ENCODE measurements at regions not wholly inside any gene's neighbourhood (a gene's known extent, or its start where the extent isn't known, plus 50 kb on each side); places are given as distances from the start of the nearest gene placed in this dataset.

GRCh38 chr17:53273126-53273525, 549.6 kb upstream of the KIF2B start:
- no peak for TF ChIP-seq EZH2 (IDR thresholded peaks at IDR 0.05; ENCODE audit: low read length, missing control alignments)
- Histone ChIP-seq H2AFZ (ENCODE audit: low read length) (no peak overlapping the region), H3K27me3 (ENCODE audit: control insufficient read depth, insufficient read depth, low read length) (no peaks in the 10 kb centered on the region), H3K4me2 (ENCODE audit: extremely low read depth, insufficient read depth, low read length) (no peak overlapping the region), H3K79me2 (ENCODE audit: control insufficient read depth, insufficient read depth, low read length) (no peaks in the 10 kb centered on the region), H3K4me1 (ENCODE audit: control insufficient read depth, extremely low read depth, insufficient read depth, low read length) (no peaks in the 10 kb centered on the region), H3K4me3 (replicated peaks in 1 of 4; ENCODE audit: control extremely low read depth in 1 of 4, insufficient read depth in 1 of 4, low read depth in 3 of 4, low read length in 4 of 4) (no peak overlapping the region), H3K9me3 (ENCODE audit: control insufficient read depth, insufficient read depth, low read depth, low read length) (no peaks in the 10 kb centered on the region), H3K36me3 (ENCODE audit: control insufficient read depth, insufficient read depth, low read length) (no peaks in the 10 kb centered on the region), H4K20me1 (ENCODE audit: control insufficient read depth, extremely low read depth, insufficient read depth, low read length) (no peaks in the 10 kb centered on the region), H3K9ac (ENCODE audit: insufficient read depth, low read length) (no peak overlapping the region), H3K27ac (ENCODE audit: insufficient read depth, low read length) (no peak overlapping the region)
- no peak for DNase-seq (ENCODE audit: low read depth in 2 of 2)

GRCh38 chr17:53270936-53271335, 551.8 kb upstream of the KIF2B start:
- TF ChIP-seq EZH2 (IDR thresholded peaks at IDR 0.05; ENCODE audit: low read length, missing control alignments) (no peak), CTCF (conservative IDR thresholded peaks at IDR 0.05 in 1 of 2, IDR thresholded peaks at IDR 0.05 in 1 of 2; ENCODE audit: low read depth in 1 of 2, low read length in 2 of 2) (no peak)
- Histone ChIP-seq H3K36me3 (ENCODE audit: control insufficient read depth, insufficient read depth, low read length) (no peaks in the 10 kb centered on the region), H4K20me1 (ENCODE audit: control insufficient read depth, extremely low read depth, insufficient read depth, low read length) (no peaks in the 10 kb centered on the region), H3K9me3 (ENCODE audit: control insufficient read depth, insufficient read depth, low read depth, low read length) (no peaks in the 10 kb centered on the region), H3K9ac (ENCODE audit: insufficient read depth, low read length) (no peak overlapping the region), H3K27ac (ENCODE audit: insufficient read depth, low read length) (no peak overlapping the region), H3K4me2 (ENCODE audit: extremely low read depth, insufficient read depth, low read length) (no peak overlapping the region), H2AFZ (ENCODE audit: low read length) (no peak overlapping the region), H3K79me2 (ENCODE audit: control insufficient read depth, insufficient read depth, low read length) (no peaks in the 10 kb centered on the region), H3K4me1 (ENCODE audit: control insufficient read depth, extremely low read depth, insufficient read depth, low read length) (no peaks in the 10 kb centered on the region), H3K27me3 (ENCODE audit: control insufficient read depth, insufficient read depth, low read length) (no peaks in the 10 kb centered on the region), H3K4me3 (replicated peaks in 1 of 4; ENCODE audit: control extremely low read depth in 1 of 4, insufficient read depth in 1 of 4, low read depth in 3 of 4, low read length in 4 of 4) (no peak overlapping the region)
- DNase-seq (ENCODE audit: low read depth in 2 of 2), result peak in 1 of 2 donors; percentile 24

GRCh38 chr17:53264730-53265129, 558.0 kb upstream of the KIF2B start:
- H4K20me1 ChIP-seq (ENCODE audit: control insufficient read depth, extremely low read depth, insufficient read depth, low read length), result no peaks in the 10 kb centered on the region
- no peaks in the 10 kb centered on the region for H3K9me3 ChIP-seq (ENCODE audit: control insufficient read depth, insufficient read depth, low read depth, low read length)
- H3K36me3 ChIP-seq (ENCODE audit: control insufficient read depth, insufficient read depth, low read length), result no peaks in the 10 kb centered on the region
- TF ChIP-seq CTCF (conservative IDR thresholded peaks at IDR 0.05 in 1 of 2, IDR thresholded peaks at IDR 0.05 in 1 of 2; ENCODE audit: low read depth in 1 of 2, low read length in 2 of 2) (no peak), EZH2 (IDR thresholded peaks at IDR 0.05; ENCODE audit: low read length, missing control alignments) (no peak)
- DNase-seq (ENCODE audit: low read depth in 2 of 2), result no peak
- H3K27ac ChIP-seq (ENCODE audit: insufficient read depth, low read length), result no peak overlapping the region
- no peak overlapping the region for H3K4me3 ChIP-seq (replicated peaks in 1 of 4; ENCODE audit: control extremely low read depth in 1 of 4, insufficient read depth in 1 of 4, low read depth in 3 of 4, low read length in 4 of 4)
- no peak overlapping the region for H3K9ac ChIP-seq (ENCODE audit: insufficient read depth, low read length)
- no peaks in the 10 kb centered on the region for H3K79me2 ChIP-seq (ENCODE audit: control insufficient read depth, insufficient read depth, low read length)
- no peaks in the 10 kb centered on the region for H3K4me1 ChIP-seq (ENCODE audit: control insufficient read depth, extremely low read depth, insufficient read depth, low read length)
- H3K4me2 ChIP-seq (ENCODE audit: extremely low read depth, insufficient read depth, low read length), result no peak overlapping the region
- H3K27me3 ChIP-seq (ENCODE audit: control insufficient read depth, insufficient read depth, low read length), result no peaks in the 10 kb centered on the region
- H2AFZ ChIP-seq (ENCODE audit: low read length), result no peak overlapping the region
